ENCODE measurements at regions not wholly inside any gene's neighbourhood (a gene's known extent, or its start where the extent isn't known, plus 50 kb on each side); places are given as distances from the start of the nearest gene placed in this dataset.

DNA sequence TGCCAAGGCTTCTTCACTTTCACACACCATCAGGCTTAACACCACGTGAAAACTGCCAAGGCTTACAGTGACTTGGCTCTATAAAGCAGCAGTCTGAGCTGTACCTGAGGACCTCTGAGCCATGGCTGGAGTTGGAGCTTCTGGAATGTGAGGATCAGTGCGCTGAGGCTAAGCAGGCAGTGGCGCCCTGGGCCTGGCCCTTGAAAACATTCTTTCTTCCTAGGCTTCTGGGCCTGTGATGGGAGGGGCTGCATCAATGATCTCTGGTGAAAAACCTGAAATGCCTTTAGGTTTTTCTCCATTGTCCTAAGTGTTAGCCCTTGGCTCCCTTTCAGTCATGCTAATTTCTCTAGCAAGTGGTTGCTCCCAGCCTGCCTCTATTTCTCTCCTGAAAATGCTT, 192.5 kb upstream of the PCDH20 start:
- TF ChIP-seq FOXM1 (IDR thresholded peaks at IDR 0.05; ENCODE audit: borderline replicate concordance) (no peak), FOXA1 (IDR thresholded peaks at IDR 0.05) (no peak), LEF1 (IDR thresholded peaks at IDR 0.05; ENCODE audit: borderline replicate concordance) (no peak), ARNT (IDR thresholded peaks at IDR 0.05) (no peak), SUZ12 (IDR thresholded peaks at IDR 0.05) (no peak), FOXK2 (IDR thresholded peaks at IDR 0.05) (no peak), SP1 (IDR thresholded peaks at IDR 0.05) (no peak)
- TF ChIP-seq, protein P1, sequence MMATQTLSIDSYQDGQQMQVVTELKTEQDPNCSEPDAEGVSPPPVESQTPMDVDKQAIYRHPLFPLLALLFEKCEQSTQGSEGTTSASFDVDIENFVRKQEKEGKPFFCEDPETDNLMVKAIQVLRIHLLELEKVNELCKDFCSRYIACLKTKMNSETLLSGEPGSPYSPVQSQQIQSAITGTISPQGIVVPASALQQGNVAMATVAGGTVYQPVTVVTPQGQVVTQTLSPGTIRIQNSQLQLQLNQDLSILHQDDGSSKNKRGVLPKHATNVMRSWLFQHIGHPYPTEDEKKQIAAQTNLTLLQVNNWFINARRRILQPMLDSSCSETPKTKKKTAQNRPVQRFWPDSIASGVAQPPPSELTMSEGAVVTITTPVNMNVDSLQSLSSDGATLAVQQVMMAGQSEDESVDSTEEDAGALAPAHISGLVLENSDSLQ (IDR thresholded peaks at IDR 0.05), result no peak

Measured in HEK293T (cell line).